Suppressor macrophage (primary cell): ENCODE measurements at regions not wholly inside any gene's neighbourhood (a gene's known extent, or its start where the extent isn't known, plus 50 kb on each side); places are given as distances from the start of the nearest gene placed in this dataset.
"Not testable (repeated sequence)": the region's sequence is repeated elsewhere in the genome, so short reads cannot be mapped to it uniquely, and the experiment has no call there.

Experiments used
- DNase-seq, 4 experiments: peaks; one replicate each; pipeline ENCODE4 v3.0.0-alpha.2; 2020 to 2022

- DNase-seq, result no peak
These were observed 127.9 kb downstream of the EVA1A start for GRCh38 chr2:75432761-75433361.

- no peak for DNase-seq
These were observed 129.0 kb downstream of the EVA1A start for GRCh38 chr2:75431763-75432162.

DNA sequence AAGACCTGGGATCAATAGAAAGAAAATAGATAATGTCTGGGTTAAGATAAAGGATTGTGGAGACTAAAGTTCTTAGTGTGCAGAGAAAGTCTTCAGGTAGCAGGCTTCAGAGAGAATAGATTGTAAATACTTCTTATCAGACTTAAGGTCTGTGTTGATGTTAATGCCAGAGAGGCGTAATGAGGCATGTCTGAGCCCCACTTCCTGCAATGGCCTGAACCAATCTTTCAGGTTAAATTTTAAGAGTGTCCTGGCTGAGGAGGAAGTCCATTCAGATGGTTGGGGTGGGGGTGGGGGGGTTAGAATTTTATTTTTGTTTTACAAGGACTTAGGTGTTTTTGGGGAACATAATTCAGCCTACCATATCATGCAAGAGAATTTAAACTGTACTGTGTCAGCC, 129.5 kb downstream of the EVA1A start:
- DNase-seq, result no peak

DNA sequence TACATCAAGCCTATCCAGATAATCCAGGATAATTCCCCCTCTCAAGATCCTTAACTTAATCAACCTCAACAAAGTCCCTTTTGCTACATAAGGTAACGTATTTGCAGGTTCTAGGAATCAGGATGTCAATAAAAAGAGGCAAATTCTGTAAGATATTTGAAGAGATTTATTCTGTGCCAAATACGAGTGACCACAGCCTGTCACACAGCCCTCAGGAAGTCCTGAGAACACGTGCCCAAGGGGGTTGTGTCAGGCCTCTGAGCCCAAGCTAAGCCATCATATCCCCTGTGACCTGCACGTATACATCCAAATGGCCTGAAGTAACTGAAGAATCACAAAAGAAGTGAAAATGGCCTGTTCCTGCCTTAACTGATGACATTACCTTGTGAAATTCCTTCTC, 130.3 kb downstream of the EVA1A start:
- not testable (repeated sequence) for DNase-seq

- no peak for DNase-seq
These were observed 131.9 kb downstream of the EVA1A start for GRCh38 chr2:75428646-75429443.

DNA sequence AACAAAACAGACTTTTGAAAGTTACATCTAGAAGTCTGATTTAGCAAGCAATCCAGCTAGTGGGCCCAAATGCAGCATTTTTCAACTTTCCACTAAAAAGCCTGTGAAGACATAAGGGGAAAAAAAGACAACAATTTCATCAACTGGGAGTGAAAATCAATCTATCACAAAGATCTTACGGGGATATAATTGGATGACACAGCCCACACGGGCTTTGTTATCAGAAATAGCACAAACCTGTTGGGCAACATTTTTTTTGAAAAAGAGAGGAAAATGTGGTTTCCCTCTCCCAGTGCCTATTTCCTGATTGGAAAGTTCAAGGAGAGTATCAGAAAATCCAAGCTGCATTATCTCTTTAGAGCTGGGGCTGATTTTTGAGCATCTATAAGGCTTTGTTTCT, 132.7 kb downstream of the EVA1A start:
- no peak for DNase-seq

DNA sequence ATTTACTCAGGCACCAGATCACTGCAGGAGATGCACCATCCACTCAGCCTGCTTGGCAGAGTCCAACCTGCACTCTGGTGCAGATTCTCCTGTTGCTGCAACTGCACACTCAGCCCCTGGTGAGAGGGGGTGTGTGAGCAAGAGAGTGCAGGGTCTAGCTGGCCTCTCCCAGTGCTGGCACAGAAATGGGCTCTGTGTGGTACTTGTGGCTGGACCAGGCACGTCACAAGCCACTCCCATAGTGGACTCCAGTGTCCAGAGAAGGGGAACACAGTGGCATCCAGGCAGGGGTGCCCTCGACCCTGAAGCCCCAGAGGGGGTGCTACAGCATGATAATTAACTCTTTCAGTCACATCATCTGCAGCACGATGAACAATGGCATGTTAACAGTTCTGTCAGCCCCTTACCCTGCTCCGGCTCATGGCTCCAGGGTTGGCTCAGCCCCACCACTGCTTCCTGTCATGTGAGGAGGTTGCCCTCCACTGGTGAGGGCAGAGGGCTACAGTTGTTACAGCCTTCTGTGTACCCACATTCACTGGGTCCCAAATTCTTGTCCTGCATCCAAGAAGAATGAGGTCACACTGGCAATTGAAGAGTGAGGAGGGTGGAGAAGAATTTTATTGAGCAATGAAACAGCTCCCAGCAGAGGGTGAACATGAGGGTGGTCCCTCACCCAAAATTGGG, 135.7 kb downstream of the EVA1A start:
- no peak for DNase-seq

DNA sequence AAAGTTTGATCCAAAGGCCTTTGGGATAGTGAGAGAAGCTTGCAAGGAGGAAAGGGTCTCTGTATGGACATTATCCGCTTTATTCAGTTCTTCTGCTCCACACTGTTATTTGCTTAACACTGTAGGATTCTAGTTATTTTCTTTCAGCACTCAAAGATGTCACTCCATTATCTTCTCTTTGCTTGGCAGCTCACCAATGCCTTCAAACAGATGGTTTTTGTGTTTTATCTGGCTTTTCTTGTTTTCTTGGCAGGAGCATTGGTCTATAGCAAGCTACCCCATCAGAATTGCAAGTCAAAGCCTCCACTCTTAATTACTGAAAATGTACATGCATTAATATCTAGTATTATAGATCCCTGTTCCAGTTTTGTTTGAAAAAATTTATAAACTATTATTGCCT, 138.8 kb downstream of the EVA1A start:
- no peak for DNase-seq

GRCh38 chr2:75416420-75417342, 144.1 kb downstream of the EVA1A start:
- DNase-seq, result no peak

GRCh38 chr2:75415731-75416130, 145.0 kb downstream of the EVA1A start:
- no peak for DNase-seq

- no peak for DNase-seq
These were observed 145.6 kb downstream of the EVA1A start for GRCh38 chr2:75415111-75415626.

GRCh38 chr2:75411574-75411973, 149.2 kb downstream of the EVA1A start:
- DNase-seq, result no peak

DNA sequence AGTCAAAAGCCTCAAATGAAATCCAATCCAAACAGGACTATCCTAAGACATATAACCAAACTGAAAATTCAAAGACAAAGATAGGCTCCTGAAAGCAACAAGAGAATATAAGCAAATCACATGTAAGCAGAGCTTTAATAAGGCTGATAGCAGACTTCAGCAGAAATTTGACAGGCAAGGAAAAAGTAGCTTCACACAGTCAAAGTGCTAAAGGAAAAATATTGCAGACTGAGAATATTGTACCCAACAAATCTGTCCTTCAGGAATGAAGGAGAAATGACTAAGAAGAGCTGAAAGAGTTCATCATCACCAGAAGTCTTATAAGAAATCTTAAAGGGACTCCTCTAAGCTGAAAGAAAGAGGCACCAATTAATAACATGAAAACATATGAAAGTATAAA, 150.0 kb downstream of the EVA1A start:
- no peak for DNase-seq

DNA sequence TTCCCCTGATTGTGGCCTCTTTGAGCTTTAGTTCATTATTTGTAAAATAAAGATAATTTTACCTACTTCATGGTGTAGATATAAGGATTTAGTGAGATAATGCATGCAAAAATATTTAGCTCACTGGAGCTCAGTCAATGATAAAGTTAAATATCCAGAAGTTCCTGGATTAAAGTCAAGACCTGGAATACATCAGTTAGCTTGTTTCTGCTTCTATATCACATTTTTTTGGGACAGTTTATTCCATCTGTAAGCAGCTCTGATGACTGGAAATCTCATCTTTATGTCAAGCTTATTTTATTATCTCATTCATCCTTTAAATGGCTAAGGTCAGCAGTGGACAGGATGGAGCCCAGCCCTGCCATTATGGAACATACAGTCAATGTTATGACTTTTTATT, 152.0 kb downstream of the EVA1A start:
- DNase-seq, result no peak

DNA sequence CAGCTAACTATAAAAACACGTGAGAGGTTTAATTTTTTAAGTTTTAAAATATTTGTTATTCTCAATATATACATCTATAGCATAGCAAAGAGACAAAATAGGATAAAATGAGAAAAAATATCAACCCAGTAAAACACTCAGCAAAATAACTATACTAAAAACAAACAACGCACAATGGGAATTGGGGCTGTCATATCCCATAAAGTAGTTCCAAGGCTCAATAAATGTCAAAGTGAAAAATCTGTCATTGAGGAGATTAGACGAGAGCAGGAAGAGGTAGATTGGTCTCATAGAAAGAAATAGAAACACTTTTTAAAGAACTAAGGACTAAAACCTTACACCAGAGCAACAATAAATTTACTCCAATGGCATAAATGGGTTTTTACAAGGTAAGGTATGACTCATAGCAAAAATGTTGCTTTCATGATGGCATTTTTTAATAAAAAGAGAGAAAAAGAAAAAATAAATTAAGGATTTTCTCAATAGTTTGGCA, 153.7 kb downstream of the EVA1A start:
- DNase-seq, result no peak

- no peak for DNase-seq
These were observed 154.6 kb downstream of the EVA1A start for GRCh38 chr2:75406131-75406581.

DNA sequence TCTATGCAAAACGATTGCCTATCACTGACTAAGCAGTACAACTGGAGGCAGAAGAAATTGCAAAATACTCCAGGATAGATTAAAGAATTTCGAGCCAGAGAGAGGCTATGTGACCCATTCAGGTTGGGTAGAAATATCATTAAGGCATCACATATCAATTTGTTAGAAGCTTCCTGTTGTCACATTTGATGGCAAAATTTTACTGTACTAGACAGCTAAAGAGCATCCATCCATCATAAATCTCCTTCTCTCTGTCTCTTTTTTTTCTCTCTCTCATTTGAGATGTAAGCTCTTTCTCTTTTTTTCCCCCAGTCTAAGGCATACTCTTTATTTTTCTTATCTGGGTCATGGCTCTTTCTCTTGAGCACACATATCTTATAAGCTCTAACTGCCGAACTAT, 155.7 kb downstream of the EVA1A start:
- no peak for DNase-seq

DNA sequence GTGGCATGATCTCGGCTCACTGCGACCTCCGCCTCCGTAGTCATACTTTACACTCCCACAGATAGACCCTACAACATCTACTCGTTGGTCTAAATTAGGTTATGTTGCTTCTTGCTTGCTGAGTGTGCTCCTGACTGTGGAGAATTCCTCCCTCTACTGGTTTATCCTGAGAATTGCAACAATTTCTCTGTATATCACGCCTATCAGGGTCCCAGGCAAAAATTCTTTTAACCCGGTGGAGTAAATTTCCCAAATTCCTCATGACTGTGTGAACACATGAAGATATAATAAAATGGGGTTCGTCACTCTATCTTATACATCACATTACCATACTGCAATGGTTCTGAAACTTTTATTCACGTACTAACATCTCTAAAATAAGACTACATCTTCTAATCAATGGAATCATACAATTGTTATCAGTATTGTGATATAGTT, 156.7 kb downstream of the EVA1A start:
- DNase-seq, result peak; percentile 30 to 71 (median 48)

- DNase-seq, result no peak
These were observed 164.4 kb downstream of the EVA1A start for GRCh38 chr2:75396314-75396713.

GRCh38 chr2:75394764-75395163, 166.0 kb downstream of the EVA1A start:
- not testable (repeated sequence) for DNase-seq

- no peak for DNase-seq
These were observed 170.6 kb downstream of the EVA1A start for GRCh38 chr2:75390169-75390568.

GRCh38 chr2:75389271-75389670, 171.5 kb downstream of the EVA1A start:
- peak in 2 of 4 experiments; percentile 2 to 6 for DNase-seq
